ENCODE measurements at regions not wholly inside any gene's neighbourhood (a gene's known extent, or its start where the extent isn't known, plus 50 kb on each side); places are given as distances from the start of the nearest gene placed in this dataset.

DNA sequence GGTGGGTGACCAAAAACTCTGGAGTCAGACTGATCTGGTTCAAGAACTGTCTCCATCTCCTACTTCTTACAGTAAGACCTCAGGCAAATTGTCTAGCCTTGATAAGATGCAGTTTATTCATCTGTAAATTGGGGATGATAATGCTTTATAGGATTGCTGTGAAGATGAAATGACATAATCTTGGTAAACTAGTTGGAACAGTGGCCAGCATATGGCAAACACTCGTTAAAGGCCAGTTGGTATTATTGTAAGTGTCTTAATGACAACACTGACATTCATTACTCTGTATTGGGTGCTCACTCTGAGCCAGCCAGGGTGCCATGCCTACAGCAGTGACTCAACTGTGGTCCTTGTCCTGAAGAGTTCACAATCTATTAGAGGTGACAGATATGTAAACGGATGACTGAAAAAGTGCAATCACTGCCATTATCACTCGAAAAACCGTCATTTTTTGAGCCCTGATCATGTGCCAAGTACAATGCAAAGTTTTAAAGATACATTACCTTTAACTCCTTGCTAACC, 84.9 kb upstream of the HSPA9 start:
- DNase-seq (ENCODE audit: low read depth) = no peak
- TF ChIP-seq, protein P1, sequence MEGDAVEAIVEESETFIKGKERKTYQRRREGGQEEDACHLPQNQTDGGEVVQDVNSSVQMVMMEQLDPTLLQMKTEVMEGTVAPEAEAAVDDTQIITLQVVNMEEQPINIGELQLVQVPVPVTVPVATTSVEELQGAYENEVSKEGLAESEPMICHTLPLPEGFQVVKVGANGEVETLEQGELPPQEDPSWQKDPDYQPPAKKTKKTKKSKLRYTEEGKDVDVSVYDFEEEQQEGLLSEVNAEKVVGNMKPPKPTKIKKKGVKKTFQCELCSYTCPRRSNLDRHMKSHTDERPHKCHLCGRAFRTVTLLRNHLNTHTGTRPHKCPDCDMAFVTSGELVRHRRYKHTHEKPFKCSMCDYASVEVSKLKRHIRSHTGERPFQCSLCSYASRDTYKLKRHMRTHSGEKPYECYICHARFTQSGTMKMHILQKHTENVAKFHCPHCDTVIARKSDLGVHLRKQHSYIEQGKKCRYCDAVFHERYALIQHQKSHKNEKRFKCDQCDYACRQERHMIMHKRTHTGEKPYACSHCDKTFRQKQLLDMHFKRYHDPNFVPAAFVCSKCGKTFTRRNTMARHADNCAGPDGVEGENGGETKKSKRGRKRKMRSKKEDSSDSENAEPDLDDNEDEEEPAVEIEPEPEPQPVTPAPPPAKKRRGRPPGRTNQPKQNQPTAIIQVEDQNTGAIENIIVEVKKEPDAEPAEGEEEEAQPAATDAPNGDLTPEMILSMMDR (IDR thresholded peaks at IDR 0.05; ENCODE audit: insufficient read depth, low read depth, low read length) = no peak
- no peak overlapping the region for H3K4me3 ChIP-seq (ENCODE audit: low read depth, low read length)

DNA sequence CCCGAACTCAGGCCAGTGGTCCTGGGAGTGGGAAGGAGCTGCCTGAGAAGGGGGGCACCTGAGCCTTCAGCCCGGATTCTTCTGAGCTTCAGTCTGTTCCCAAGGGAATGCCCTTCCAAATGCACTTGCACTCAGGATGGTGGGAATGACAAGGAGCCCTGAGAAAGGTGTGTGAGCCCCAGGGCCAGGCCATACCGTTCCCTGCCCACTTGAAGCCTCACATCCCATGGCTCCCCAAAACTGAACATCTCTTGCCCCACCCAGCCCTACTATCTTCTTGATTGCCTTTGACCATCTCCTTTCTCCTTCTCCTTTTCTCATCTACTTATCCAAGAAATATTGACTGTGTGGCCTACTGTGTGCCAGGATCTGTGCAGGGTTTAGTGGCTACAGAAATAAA, 84.4 kb upstream of the HSPA9 start:
- no peak overlapping the region for H3K4me3 ChIP-seq (ENCODE audit: low read depth, low read length)
- TF ChIP-seq, protein P1 (IDR thresholded peaks at IDR 0.05; ENCODE audit: insufficient read depth, low read depth, low read length) = no peak
- no peak for DNase-seq (ENCODE audit: low read depth)

DNA sequence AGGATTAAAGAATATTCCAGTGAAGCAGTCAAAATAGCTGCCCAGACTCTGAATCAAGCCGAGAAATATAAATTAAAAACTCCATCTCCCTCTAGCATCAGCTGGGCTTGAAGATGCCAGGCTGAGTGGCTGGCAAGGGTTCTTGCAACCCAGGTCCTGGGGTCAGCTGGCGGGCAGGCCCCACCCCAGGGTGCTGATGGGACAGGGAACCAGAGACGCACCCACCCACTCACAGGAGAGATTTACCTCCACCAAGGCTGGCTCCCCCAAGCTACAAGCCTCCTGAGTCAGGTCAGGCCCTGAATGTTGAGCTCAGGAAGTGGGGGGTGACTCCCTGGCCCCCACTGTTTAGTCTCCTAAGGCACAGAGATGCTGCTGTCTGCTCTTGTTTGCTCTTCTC, 83.9 kb upstream of the HSPA9 start:
- TF ChIP-seq, protein P1 (IDR thresholded peaks at IDR 0.05; ENCODE audit: insufficient read depth, low read depth, low read length) = no peak
- no peak overlapping the region for H3K4me3 ChIP-seq (ENCODE audit: low read depth, low read length)
- DNase-seq (ENCODE audit: low read depth) = no peak

DNA sequence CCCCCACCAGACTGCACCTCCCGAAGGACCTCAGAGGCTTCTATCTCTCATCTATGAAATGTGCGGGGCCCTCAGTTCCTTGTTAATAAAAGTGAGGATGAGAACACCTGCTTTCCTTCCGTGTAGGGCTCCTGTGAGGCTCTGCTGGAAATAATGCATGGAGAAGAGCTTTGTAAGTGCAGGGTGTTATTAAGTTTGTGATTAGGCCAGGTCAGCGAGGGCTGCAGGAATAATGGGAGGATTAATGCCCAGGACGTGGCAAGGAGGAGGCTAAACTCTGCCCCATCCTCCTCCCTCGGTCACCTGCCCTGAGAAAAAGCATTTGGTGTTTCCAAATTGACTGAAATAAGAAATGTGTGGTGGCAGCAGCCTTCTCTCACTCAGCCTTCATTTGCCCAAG, 83.5 kb upstream of the HSPA9 start:
- DNase-seq (ENCODE audit: low read depth) = no peak
- TF ChIP-seq, protein P1 (IDR thresholded peaks at IDR 0.05; ENCODE audit: insufficient read depth, low read depth, low read length) = no peak
- H3K4me3 ChIP-seq (ENCODE audit: low read depth, low read length) = no peak overlapping the region

DNA sequence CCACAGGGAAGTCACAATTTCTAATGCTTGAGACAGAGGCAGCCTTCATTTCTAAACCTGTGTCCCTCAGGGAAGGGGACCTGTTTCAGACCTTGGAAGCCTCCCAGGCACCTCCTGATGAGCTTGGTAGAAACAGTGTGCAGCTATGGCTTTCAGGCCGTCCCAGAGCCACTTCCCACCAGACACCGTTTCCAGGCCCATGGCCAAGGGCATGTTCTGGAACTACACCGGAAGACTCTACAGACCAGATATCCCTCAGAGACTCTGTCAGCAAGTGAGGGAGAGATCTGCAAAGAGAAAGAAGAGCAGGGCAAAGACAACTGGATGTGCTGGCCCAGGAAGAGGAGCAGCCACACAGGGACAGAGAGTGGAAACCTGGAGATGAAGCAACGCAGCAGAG, 82.2 kb upstream of the HSPA9 start:
- TF ChIP-seq, protein P1 (IDR thresholded peaks at IDR 0.05; ENCODE audit: insufficient read depth, low read depth, low read length) = no peak
- H3K4me3 ChIP-seq (ENCODE audit: low read depth, low read length) = no peak overlapping the region
- DNase-seq (ENCODE audit: low read depth) = no peak

DNA sequence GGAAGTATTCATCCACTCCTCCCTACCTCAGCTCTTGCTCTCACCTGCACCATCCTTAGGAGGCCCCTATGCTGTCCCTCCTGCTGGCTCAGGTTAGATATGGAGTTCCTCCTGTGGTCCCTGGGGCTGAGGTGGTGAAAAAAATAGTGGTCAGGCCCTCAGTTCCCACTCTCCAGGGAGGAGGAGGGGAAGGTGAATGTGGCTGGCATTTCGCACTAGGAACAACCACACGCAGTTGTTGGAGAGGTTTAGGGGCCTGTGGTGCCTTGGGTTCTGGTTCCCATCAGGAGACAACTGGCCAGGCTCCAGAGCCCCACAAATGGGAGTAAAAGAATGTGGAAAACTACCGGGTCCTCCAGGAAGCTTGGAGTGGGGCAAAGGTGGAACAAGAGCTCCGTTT, 81.7 kb upstream of the HSPA9 start:
- TF ChIP-seq, protein P1 (IDR thresholded peaks at IDR 0.05; ENCODE audit: insufficient read depth, low read depth, low read length) = no peak
- no peak overlapping the region for H3K4me3 ChIP-seq (ENCODE audit: low read depth, low read length)
- DNase-seq (ENCODE audit: low read depth) = no peak

DNA sequence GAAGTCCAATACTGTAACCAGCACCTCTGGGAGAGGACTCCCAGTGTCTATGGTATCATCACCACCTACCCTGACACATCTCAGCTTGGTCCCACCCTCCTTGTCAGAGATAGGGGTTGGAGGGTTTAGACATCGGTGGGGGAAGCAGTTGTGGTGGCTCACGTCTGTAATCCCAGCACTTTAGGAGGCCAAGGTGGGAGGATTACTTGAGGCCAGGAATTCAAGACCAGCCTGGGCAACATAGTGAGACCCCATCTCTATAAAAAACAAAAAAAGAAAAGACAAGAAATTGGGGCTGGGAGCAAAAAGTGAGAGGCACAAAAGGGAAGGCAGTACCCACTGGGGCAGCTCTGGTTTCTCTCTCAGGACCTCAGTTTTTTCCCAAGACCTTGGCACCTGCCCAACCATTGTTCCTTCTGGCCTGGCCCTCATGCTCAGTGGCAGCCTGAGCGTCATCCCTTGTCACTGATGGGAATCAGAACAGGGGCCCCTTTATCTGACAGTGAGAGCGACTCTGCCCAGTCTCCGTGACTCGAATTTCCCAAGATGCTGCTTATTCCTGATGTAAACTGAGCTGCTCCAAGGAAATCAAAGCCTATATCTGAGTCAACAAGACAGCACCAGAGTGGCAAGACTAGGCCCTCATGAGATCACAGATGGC, 80.5 kb upstream of the HSPA9 start:
- TF ChIP-seq, protein P1 (IDR thresholded peaks at IDR 0.05; ENCODE audit: insufficient read depth, low read depth, low read length) = no peak
- no peak overlapping the region for H3K4me3 ChIP-seq (ENCODE audit: low read depth, low read length)
- no peak for DNase-seq (ENCODE audit: low read depth)

All from fibroblast of villous mesenchyme (primary cell).